SK-N-SH (cell line): ENCODE measurements at regions not wholly inside any gene's neighbourhood (a gene's known extent, or its start where the extent isn't known, plus 50 kb on each side); places are given as distances from the start of the nearest gene placed in this dataset.

Experiments
- CTCF ChIA-PET: fragments of 300-600, 350-600 bp; formaldehyde crosslinking; extraction: SDS; loops from one replicate; lab custom pipeline; 2021; lab: Yijun Ruan, JAX
- POLR2A ChIA-PET: fragments of 350-600 bp; sonication (Branson Sonifier 250); formaldehyde crosslinking; extraction: SDS; loops from one replicate; lab custom pipeline; 2020; ENCODE audit warnings: antibody characterized with exemption, inconsistent platforms; lab: Yijun Ruan, JAX
- DNase-seq: peaks from one replicate; pipeline ENCODE4 v3.0.0; 2012
- H2AFZ ChIP-seq: fragments of 200-600 bp; sonication (generic); 2 replicates; pipeline ENCODE4 v1.8.1; 2016; ENCODE audit warnings: antibody characterized with exemption, mild to moderate bottlenecking, low read depth
- H3F3A ChIP-seq: fragments of 200-600 bp; sonication (generic); replicated peaks from 2 replicates; pipeline ENCODE3; 2016; ENCODE audit warnings: antibody characterized with exemption, mild to moderate bottlenecking; ENCODE audit not compliant: insufficient read depth
- H3K27ac ChIP-seq, 2 experiments: fragments of 200-500 bp in 1 of 2; fragments of 200-600 bp in 1 of 2; sonication (Bioruptor generic) in 1 of 2; sonication (generic), shearing (Covaris generic) in 1 of 2; 2 replicates each; pipeline versions ENCODE4 v1.5.1 to v1.6.1; 2014 to 2016; ENCODE audit warnings: low read depth in 2 of 2, inconsistent platforms in 1 of 2, low read length in 1 of 2, mild to moderate bottlenecking in 1 of 2, mixed read lengths in 1 of 2
- H3K27me3 ChIP-seq: fragments of 200-600 bp; sonication (generic), shearing (Covaris generic); 2 replicates; pipeline ENCODE4 v1.6.1; 2016; ENCODE audit warnings: mixed run types; ENCODE audit not compliant: insufficient read depth
- H3K36me3 ChIP-seq, 2 experiments: fragments of 200-500 bp in 1 of 2; fragments of 200-600 bp in 1 of 2; sonication (Bioruptor generic) in 1 of 2; sonication (generic) in 1 of 2; replicated peaks in 1 of 2; 2 replicates each; pipeline versions ENCODE3 to v1.5.1; 2014 to 2016; ENCODE audit warnings: low read length in 1 of 2, mild to moderate bottlenecking in 1 of 2; ENCODE audit not compliant: insufficient read depth in 2 of 2, control insufficient read depth in 1 of 2
- H3K4me1 ChIP-seq, 2 experiments: fragments of 200-500 bp in 1 of 2; fragments of 200-600 bp in 1 of 2; sonication (Bioruptor generic) in 1 of 2; sonication (generic), shearing (Covaris generic) in 1 of 2; 2 replicates each; pipeline versions ENCODE4 v1.5.1 to v1.6.1; 2014 to 2016; ENCODE audit warnings: low read depth in 1 of 2, low read length in 1 of 2, mixed run types in 1 of 2; ENCODE audit not compliant: insufficient read depth in 2 of 2, control insufficient read depth in 1 of 2
- H3K4me2 ChIP-seq: fragments of 200-600 bp; sonication (generic), shearing (Covaris generic); 2 replicates; pipeline ENCODE4 v1.6.1; 2017; ENCODE audit warnings: mixed run types
- H3K4me3 ChIP-seq, 2 experiments: fragments of 200-500 bp in 1 of 2; fragments of 200-600 bp in 1 of 2; sonication (Bioruptor generic) in 1 of 2; sonication (generic), shearing (Covaris generic) in 1 of 2; 2 replicates each; pipeline versions ENCODE4 v1.5.1 to v1.8.1; 2014 to 2016; ENCODE audit warnings: low read depth in 2 of 2, inconsistent platforms in 1 of 2, low read length in 1 of 2, mild to moderate bottlenecking in 1 of 2, mixed read lengths in 1 of 2, moderate library complexity in 1 of 2
- H3K79me2 ChIP-seq: fragments of 200-600 bp; sonication (generic); 2 replicates; pipeline ENCODE4 v1.8.1; 2017; ENCODE audit warnings: mild to moderate bottlenecking; ENCODE audit not compliant: insufficient read depth
- H3K9ac ChIP-seq: fragments of 200-600 bp; sonication (generic); 2 replicates; pipeline ENCODE4 v1.6.1; 2017; ENCODE audit warnings: mixed run types
- H3K9me2 ChIP-seq: fragments of 200-600 bp; sonication (generic); 2 replicates; pipeline ENCODE4 v1.6.1; 2017; ENCODE audit warnings: mixed run types
- H3K9me3 ChIP-seq: fragments of 200-600 bp; sonication (generic); 2 replicates; pipeline ENCODE4 v1.6.1; 2017; ENCODE audit warnings: mixed run types, mild to moderate bottlenecking, moderate library complexity
- H4K20me1 ChIP-seq: fragments of 200-600 bp; sonication (generic); 2 replicates; pipeline ENCODE4 v1.6.1; 2017; ENCODE audit warnings: mild to moderate bottlenecking, mixed run types; ENCODE audit not compliant: insufficient read depth
- CHD2 ChIP-seq: fragments of 150-350 bp; IDR thresholded peaks from 2 replicates; pipeline ENCODE4 v1.6.1; 2018; ENCODE audit warnings: low read length; ENCODE audit not compliant: partially characterized antibody
- ELF1 ChIP-seq: IDR thresholded peaks from 2 replicates; pipeline ENCODE4 v1.4.0; 2012
- FOSL2 ChIP-seq: IDR thresholded peaks from 2 replicates; pipeline ENCODE4 v1.4.0; 2012; ENCODE audit warnings: low read depth, mild to moderate bottlenecking, moderate library complexity, borderline replicate concordance
- FOXJ3 ChIP-seq: sonication (generic); formaldehyde crosslinking; IDR thresholded peaks from 2 replicates; pipeline ENCODE4 v1.5.1; 2020; ENCODE audit warnings: mild to moderate bottlenecking, missing genetic modification reagents
- GABPA ChIP-seq: IDR thresholded peaks from 2 replicates; pipeline ENCODE4 v1.4.0; 2012; ENCODE audit warnings: low read depth, mild to moderate bottlenecking
- GATA2 ChIP-seq: sonication (generic); formaldehyde crosslinking; IDR thresholded peaks from 2 replicates; pipeline ENCODE4 v1.5.0; 2020; ENCODE audit warnings: mild to moderate bottlenecking, missing genetic modification reagents
- MEF2A ChIP-seq: IDR thresholded peaks from 2 replicates; pipeline ENCODE4 v1.4.0; 2012; ENCODE audit warnings: low read depth, borderline replicate concordance
- NRF1 ChIP-seq: IDR thresholded peaks from 2 replicates; pipeline ENCODE4 v1.6.1; 2012; ENCODE audit warnings: low read depth, mild to moderate bottlenecking, low read length
- POLR2AphosphoS5 ChIP-seq: IDR thresholded peaks from 2 replicates; pipeline ENCODE4 v1.6.1; 2012; ENCODE audit warnings: low read depth, low read length
- RAD21 ChIP-seq: IDR thresholded peaks from 2 replicates; pipeline ENCODE4 v1.6.1; 2012; ENCODE audit warnings: mild to moderate bottlenecking, low read length
- RCOR1 ChIP-seq: fragments of 150-350 bp; IDR thresholded peaks from 2 replicates; pipeline ENCODE4 v1.6.1; 2017; ENCODE audit warnings: antibody characterized with exemption, low read length
- SIN3A ChIP-seq: IDR thresholded peaks from 2 replicates; pipeline ENCODE4 v1.6.1; 2012; ENCODE audit warnings: low read depth, mild to moderate bottlenecking, low read length, moderate library complexity, borderline replicate concordance
- SMC3 ChIP-seq: IDR thresholded peaks from 2 replicates; pipeline ENCODE4 v1.6.1; 2012; ENCODE audit warnings: low read depth, low read length, improper control_type of control experiment
- TAF1 ChIP-seq: IDR thresholded peaks from 2 replicates; pipeline ENCODE4 v1.6.1; 2012; ENCODE audit warnings: low read depth, mild to moderate bottlenecking, low read length, moderate library complexity, borderline replicate concordance
- TEAD4 ChIP-seq: IDR thresholded peaks from 2 replicates; pipeline ENCODE4 v1.4.0; 2012; ENCODE audit warnings: mild to moderate bottlenecking, borderline replicate concordance; ENCODE audit not compliant: insufficient read depth
- YY1 ChIP-seq: IDR thresholded peaks from 2 replicates; pipeline ENCODE4 v1.4.0; 2012; ENCODE audit warnings: low read depth, mild to moderate bottlenecking
- WGBS: methylation state at CpG from one replicate; pipeline ENCODE4 v1.1.6; 2017; ENCODE audit warnings: low lambda C conversion rate; 5-methylcytosine and 5-hydroxymethylcytosine counted together
- TF ChIP-seq, protein P1 (sequence below): fragments of 150-350 bp; IDR thresholded peaks from 2 replicates; pipeline ENCODE4 v1.6.1; 2016; ENCODE audit warnings: mild to moderate bottlenecking, low read depth, low read length
- TF ChIP-seq, protein P2 (sequence below): fragments of 150-350 bp; IDR thresholded peaks from 2 replicates; pipeline ENCODE4 v1.6.1; 2017; ENCODE audit warnings: antibody characterized with exemption, low read length, low read depth, borderline replicate concordance
- TF ChIP-seq, protein P3 (sequence below): IDR thresholded peaks from 2 replicates; pipeline ENCODE4 v1.6.1; 2012; ENCODE audit warnings: mild to moderate bottlenecking, low read depth, low read length, moderate library complexity
- TF ChIP-seq, protein P4 (sequence below): fragments of 200-600 bp; sonication (generic); IDR thresholded peaks from 2 replicates; pipeline ENCODE4 v1.6.1; 2017; ENCODE audit warnings: antibody characterized with exemption, mild to moderate bottlenecking, moderate library complexity
- TF ChIP-seq, protein P5 (sequence below): IDR thresholded peaks from 2 replicates; pipeline ENCODE4 v1.4.0; 2012; ENCODE audit warnings: low read depth, borderline replicate concordance

DNA sequence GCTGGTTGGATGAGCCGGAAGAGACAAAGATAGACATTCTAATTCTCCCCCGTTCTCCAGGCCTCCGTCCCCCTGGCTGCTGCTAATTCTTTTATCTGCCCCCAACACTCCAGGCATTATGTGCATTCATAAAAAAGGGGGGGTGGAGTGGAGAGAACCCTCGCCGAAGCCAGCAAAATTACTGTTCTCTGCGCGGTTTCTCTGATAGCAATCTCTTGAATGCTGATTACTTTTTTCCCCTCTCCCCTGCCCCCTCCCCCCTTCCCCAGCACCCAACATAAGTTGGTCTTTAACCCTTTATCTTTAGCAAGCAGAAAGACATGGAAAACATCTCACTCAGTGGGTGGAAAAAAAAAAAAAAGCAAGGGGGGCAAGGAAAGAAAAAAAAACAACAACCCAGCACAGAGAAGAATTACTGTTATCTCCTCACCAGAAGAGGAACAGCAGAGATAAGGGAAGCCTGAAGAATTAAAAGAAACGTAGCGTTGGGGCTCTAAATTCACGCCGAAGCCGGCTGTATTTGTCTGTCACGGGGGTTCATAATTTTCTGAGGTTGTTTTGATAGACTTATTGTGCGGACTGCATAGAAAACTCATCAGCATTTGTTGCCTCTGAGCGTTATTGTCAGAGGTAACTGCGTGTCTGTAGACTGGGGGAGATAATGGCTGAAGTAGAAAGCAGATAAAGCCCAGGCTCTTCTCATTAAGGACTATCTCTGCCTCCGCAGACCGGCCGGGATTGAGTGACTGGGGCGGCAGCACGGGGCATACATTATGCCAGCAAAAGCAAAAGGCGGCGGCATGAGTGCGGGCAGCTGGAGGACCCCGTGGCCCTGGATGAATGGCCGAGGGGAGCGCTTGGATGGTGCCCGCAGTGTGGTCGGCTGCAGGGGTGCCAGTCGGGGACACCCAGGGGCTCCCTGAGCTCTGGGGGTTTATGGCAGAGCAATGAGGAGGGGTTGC, 126.9 kb downstream of the MRM1 start:
- no peak overlapping the region for H3K9ac ChIP-seq
- H4K20me1 ChIP-seq = no peaks in the 10 kb centered on the region
- no peaks in the 10 kb centered on the region for H3K36me3 ChIP-seq
- no peaks in the 10 kb centered on the region for H3K9me2 ChIP-seq
- ChIA-PET POLR2A (interaction anchor here (1.4 to 1.5 kb wide), 2 partner anchors 11 to 12 kb away, joined by 3 to 5 read pairs; no protein-coding TSS in a partner anchor), CTCF (interaction anchor here (0.6 to 3.0 kb wide), 7 partner anchors 12 to 319 kb away, joined by 3 to 14 read pairs (median 3); no protein-coding TSS in a partner anchor)
- peaks cover 55% of the 10 kb centered on the region for H3K27me3 ChIP-seq
- peak overlapping the region; percentile 37; the same call in 1 of the 2 replicates for H3K4me2 ChIP-seq
- H3K9me3 ChIP-seq = no peaks in the 10 kb centered on the region
- peak overlapping the region in 1 of 2 experiments; percentile 100; a peak in 2 of 4 replicates for H3K27ac ChIP-seq
- H3K4me1 ChIP-seq = peaks cover 0 to 66% of the 10 kb centered on the region in 2 experiments; a peak in 2 of 4 replicates
- DNase-seq = peak; percentile 85
- no peak overlapping the region; a peak in 1 of 4 replicates for H3K4me3 ChIP-seq
- 9% methylated on average over 30 of the region's 30 CpGs for WGBS
- no peaks in the 10 kb centered on the region for H3K79me2 ChIP-seq
- no peak overlapping the region for H2AFZ ChIP-seq
- H3F3A ChIP-seq = no peaks in the 10 kb centered on the region
- TF ChIP-seq FOSL2 = no peak
- no peak for TF ChIP-seq GABPA
- TF ChIP-seq SMC3 = peak; percentile 24; the same call in 1 of the 2 replicates
- peak; percentile 42 for TF ChIP-seq RAD21
- TF ChIP-seq CHD2 = peak; percentile 91
- TF ChIP-seq, protein P1, sequence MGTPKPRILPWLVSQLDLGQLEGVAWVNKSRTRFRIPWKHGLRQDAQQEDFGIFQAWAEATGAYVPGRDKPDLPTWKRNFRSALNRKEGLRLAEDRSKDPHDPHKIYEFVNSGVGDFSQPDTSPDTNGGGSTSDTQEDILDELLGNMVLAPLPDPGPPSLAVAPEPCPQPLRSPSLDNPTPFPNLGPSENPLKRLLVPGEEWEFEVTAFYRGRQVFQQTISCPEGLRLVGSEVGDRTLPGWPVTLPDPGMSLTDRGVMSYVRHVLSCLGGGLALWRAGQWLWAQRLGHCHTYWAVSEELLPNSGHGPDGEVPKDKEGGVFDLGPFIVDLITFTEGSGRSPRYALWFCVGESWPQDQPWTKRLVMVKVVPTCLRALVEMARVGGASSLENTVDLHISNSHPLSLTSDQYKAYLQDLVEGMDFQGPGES = no peak
- peak; percentile 36; the same call in 1 of the 2 replicates for TF ChIP-seq FOXJ3 (CRISPR knock-in tag)
- TF ChIP-seq MEF2A = no peak
- TF ChIP-seq, protein P2, sequence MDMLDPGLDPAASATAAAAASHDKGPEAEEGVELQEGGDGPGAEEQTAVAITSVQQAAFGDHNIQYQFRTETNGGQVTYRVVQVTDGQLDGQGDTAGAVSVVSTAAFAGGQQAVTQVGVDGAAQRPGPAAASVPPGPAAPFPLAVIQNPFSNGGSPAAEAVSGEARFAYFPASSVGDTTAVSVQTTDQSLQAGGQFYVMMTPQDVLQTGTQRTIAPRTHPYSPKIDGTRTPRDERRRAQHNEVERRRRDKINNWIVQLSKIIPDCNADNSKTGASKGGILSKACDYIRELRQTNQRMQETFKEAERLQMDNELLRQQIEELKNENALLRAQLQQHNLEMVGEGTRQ = no peak
- TF ChIP-seq TEAD4 = no peak
- peak; percentile 88; the same call in 1 of the 2 replicates for TF ChIP-seq RCOR1
- TF ChIP-seq GATA2 (CRISPR knock-in tag) = peak; percentile 93
- TF ChIP-seq, protein P3, sequence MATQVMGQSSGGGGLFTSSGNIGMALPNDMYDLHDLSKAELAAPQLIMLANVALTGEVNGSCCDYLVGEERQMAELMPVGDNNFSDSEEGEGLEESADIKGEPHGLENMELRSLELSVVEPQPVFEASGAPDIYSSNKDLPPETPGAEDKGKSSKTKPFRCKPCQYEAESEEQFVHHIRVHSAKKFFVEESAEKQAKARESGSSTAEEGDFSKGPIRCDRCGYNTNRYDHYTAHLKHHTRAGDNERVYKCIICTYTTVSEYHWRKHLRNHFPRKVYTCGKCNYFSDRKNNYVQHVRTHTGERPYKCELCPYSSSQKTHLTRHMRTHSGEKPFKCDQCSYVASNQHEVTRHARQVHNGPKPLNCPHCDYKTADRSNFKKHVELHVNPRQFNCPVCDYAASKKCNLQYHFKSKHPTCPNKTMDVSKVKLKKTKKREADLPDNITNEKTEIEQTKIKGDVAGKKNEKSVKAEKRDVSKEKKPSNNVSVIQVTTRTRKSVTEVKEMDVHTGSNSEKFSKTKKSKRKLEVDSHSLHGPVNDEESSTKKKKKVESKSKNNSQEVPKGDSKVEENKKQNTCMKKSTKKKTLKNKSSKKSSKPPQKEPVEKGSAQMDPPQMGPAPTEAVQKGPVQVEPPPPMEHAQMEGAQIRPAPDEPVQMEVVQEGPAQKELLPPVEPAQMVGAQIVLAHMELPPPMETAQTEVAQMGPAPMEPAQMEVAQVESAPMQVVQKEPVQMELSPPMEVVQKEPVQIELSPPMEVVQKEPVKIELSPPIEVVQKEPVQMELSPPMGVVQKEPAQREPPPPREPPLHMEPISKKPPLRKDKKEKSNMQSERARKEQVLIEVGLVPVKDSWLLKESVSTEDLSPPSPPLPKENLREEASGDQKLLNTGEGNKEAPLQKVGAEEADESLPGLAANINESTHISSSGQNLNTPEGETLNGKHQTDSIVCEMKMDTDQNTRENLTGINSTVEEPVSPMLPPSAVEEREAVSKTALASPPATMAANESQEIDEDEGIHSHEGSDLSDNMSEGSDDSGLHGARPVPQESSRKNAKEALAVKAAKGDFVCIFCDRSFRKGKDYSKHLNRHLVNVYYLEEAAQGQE = no peak
- TF ChIP-seq ELF1 = no peak
- no peak for TF ChIP-seq POLR2AphosphoS5
- TF ChIP-seq, protein P4, sequence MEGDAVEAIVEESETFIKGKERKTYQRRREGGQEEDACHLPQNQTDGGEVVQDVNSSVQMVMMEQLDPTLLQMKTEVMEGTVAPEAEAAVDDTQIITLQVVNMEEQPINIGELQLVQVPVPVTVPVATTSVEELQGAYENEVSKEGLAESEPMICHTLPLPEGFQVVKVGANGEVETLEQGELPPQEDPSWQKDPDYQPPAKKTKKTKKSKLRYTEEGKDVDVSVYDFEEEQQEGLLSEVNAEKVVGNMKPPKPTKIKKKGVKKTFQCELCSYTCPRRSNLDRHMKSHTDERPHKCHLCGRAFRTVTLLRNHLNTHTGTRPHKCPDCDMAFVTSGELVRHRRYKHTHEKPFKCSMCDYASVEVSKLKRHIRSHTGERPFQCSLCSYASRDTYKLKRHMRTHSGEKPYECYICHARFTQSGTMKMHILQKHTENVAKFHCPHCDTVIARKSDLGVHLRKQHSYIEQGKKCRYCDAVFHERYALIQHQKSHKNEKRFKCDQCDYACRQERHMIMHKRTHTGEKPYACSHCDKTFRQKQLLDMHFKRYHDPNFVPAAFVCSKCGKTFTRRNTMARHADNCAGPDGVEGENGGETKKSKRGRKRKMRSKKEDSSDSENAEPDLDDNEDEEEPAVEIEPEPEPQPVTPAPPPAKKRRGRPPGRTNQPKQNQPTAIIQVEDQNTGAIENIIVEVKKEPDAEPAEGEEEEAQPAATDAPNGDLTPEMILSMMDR = no peak
- no peak for TF ChIP-seq SIN3A
- no peak for TF ChIP-seq YY1
- no peak for TF ChIP-seq NRF1
- TF ChIP-seq TAF1 = no peak
- TF ChIP-seq, protein P5, sequence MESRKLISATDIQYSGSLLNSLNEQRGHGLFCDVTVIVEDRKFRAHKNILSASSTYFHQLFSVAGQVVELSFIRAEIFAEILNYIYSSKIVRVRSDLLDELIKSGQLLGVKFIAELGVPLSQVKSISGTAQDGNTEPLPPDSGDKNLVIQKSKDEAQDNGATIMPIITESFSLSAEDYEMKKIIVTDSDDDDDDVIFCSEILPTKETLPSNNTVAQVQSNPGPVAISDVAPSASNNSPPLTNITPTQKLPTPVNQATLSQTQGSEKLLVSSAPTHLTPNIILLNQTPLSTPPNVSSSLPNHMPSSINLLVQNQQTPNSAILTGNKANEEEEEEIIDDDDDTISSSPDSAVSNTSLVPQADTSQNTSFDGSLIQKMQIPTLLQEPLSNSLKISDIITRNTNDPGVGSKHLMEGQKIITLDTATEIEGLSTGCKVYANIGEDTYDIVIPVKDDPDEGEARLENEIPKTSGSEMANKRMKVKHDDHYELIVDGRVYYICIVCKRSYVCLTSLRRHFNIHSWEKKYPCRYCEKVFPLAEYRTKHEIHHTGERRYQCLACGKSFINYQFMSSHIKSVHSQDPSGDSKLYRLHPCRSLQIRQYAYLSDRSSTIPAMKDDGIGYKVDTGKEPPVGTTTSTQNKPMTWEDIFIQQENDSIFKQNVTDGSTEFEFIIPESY = no peak
